ENCODE measurements at regions not wholly inside any gene's neighbourhood (a gene's known extent, or its start where the extent isn't known, plus 50 kb on each side); places are given as distances from the start of the nearest gene placed in this dataset.

- Histone ChIP-seq H3K36me3 (no peaks in the 10 kb centered on the region), H3K4me1 (no peaks in the 10 kb centered on the region), H3K27ac (no peak overlapping the region), H3K27me3 (no peaks in the 10 kb centered on the region), H3K9me3 (peaks cover 0 to 19% (median 13%) of the 10 kb centered on the region in 4 donors), H3K4me3 (no peak overlapping the region)
- ATAC-seq (ENCODE audit: low FRiP score in 2 of 2) (no peak), DNase-seq (no peak)
- WGBS, 2 donors: 72 to 78% methylated on average over 6 of the region's 6 CpGs
- TF ChIP-seq EP300 (IDR thresholded peaks at IDR 0.05) (no peak), POLR2AphosphoS5 (IDR thresholded peaks at IDR 0.05) (no peak), POLR2A (IDR thresholded peaks at IDR 0.05) (no peak)
- TF ChIP-seq, protein P1, sequence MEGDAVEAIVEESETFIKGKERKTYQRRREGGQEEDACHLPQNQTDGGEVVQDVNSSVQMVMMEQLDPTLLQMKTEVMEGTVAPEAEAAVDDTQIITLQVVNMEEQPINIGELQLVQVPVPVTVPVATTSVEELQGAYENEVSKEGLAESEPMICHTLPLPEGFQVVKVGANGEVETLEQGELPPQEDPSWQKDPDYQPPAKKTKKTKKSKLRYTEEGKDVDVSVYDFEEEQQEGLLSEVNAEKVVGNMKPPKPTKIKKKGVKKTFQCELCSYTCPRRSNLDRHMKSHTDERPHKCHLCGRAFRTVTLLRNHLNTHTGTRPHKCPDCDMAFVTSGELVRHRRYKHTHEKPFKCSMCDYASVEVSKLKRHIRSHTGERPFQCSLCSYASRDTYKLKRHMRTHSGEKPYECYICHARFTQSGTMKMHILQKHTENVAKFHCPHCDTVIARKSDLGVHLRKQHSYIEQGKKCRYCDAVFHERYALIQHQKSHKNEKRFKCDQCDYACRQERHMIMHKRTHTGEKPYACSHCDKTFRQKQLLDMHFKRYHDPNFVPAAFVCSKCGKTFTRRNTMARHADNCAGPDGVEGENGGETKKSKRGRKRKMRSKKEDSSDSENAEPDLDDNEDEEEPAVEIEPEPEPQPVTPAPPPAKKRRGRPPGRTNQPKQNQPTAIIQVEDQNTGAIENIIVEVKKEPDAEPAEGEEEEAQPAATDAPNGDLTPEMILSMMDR (IDR thresholded peaks at IDR 0.05): no peak
These were observed 100.0 kb upstream of the KBTBD8 start for GRCh38 chr3:66898155-66898554.

GRCh38 chr3:66904336-66904735 is 93.8 kb upstream of the KBTBD8 start:
- Histone ChIP-seq H3K36me3 (no peaks in the 10 kb centered on the region), H3K27ac (no peak overlapping the region), H3K27me3 (no peaks in the 10 kb centered on the region), H3K4me1 (no peaks in the 10 kb centered on the region), H3K9me3 (peaks cover 0 to 11% (median 9%) of the 10 kb centered on the region in 4 donors), H3K4me3 (no peak overlapping the region)
- DNase-seq: no peak
- no peak for ATAC-seq (ENCODE audit: low FRiP score in 2 of 2)
- WGBS, 2 donors: 60 to 66% methylated on average over 2 of the region's 2 CpGs
- no peak for TF ChIP-seq POLR2AphosphoS5 (IDR thresholded peaks at IDR 0.05)
- TF ChIP-seq, protein P1 (IDR thresholded peaks at IDR 0.05): no peak
- no peak for TF ChIP-seq POLR2A (IDR thresholded peaks at IDR 0.05)
- no peak for TF ChIP-seq EP300 (IDR thresholded peaks at IDR 0.05)

- 25 to 31% methylated on average over 2 of the region's 2 CpGs for WGBS, 2 donors
- ATAC-seq (ENCODE audit: low FRiP score in 2 of 2): no peak
These were observed 93.1 kb upstream of the KBTBD8 start for GRCh38 chr3:66904831-66905493.

DNA sequence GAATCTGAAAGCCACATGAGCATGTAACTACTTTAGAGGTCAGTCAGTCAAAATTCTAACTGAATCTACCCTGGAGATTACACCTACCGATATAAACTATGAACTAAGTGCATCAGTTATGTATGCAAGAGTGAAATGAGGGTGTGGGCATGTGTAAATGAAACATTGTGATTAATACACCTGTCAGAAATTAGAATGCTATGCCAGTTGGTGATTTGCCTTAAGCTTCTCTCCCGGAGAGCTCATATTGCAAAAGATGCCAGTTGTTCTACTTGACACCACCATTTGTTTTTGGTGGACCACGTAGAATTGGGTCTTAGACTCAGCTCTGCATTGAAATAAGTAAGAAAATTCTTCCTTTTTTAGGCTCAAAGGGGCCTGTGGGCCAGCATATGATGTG is 91.0 kb upstream of the KBTBD8 start:
- ATAC-seq (ENCODE audit: low FRiP score in 2 of 2): no peak
- Histone ChIP-seq H3K27me3 (no peaks in the 10 kb centered on the region), H3K4me3 (no peak overlapping the region), H3K9me3 (no peaks in the 10 kb centered on the region), H3K36me3 (no peaks in the 10 kb centered on the region), H3K27ac (no peak overlapping the region), H3K4me1 (no peaks in the 10 kb centered on the region)
- no peak for DNase-seq
- TF ChIP-seq, protein P1 (IDR thresholded peaks at IDR 0.05): no peak
- TF ChIP-seq EP300 (IDR thresholded peaks at IDR 0.05) (no peak), POLR2AphosphoS5 (IDR thresholded peaks at IDR 0.05) (no peak), POLR2A (IDR thresholded peaks at IDR 0.05) (no peak)
- WGBS, 2 donors: 89 to 91% methylated on average over 3 of the region's 3 CpGs

More at GRCh38 chr3:66904831-66905493, 93.1 kb upstream of the KBTBD8 start:
- no peaks in the 10 kb centered on the region for H3K4me1 ChIP-seq
- TF ChIP-seq EP300 (IDR thresholded peaks at IDR 0.05): no peak
- TF ChIP-seq POLR2A (IDR thresholded peaks at IDR 0.05): no peak
- TF ChIP-seq, protein P1 (IDR thresholded peaks at IDR 0.05): no peak
- no peak for TF ChIP-seq POLR2AphosphoS5 (IDR thresholded peaks at IDR 0.05)
- H3K9me3 ChIP-seq: peaks cover 0 to 11% (median 9%) of the 10 kb centered on the region in 4 donors
- no peaks in the 10 kb centered on the region for H3K27me3 ChIP-seq
- no peak overlapping the region for H3K4me3 ChIP-seq
- no peak overlapping the region for H3K27ac ChIP-seq
- DNase-seq: no peak
- no peaks in the 10 kb centered on the region for H3K36me3 ChIP-seq
